GM12878 (cell line): ENCODE measurements at regions not wholly inside any gene's neighbourhood (a gene's known extent, or its start where the extent isn't known, plus 50 kb on each side); places are given as distances from the start of the nearest gene placed in this dataset.

Experiments
- ATAC-seq: fragments of 200-7000 bp; cut with Tn5 transposase; 3 replicates; pipeline ENCODE4 v1.9.1; 2020; ENCODE audit warnings: mild to moderate bottlenecking, moderate library complexity
- BruUV-seq: library from RNA; stranded (reverse); fragments of 400-500 nt; replicated peaks from 2 replicates; lab custom pipeline; 2021; lab: Mats Ljungman, UMichigan
- CTCF ChIA-PET: fragments of 300-600 bp; sonication (Branson Sonifier 250); formaldehyde crosslinking; extraction: SDS; loops from one replicate; lab custom pipeline; 2021; ENCODE audit warnings: inconsistent platforms; lab: Yijun Ruan, JAX
- POLR2A ChIA-PET: fragments of 350-600 bp; formaldehyde crosslinking; extraction: SDS; loops from one replicate; lab custom pipeline; 2021; ENCODE audit warnings: inconsistent platforms; lab: Charles Lee
- RAD21 ChIA-PET: fragments of 300-600 bp; sonication (Branson Sonifier 250); formaldehyde crosslinking; loops from one replicate; lab custom pipeline; 2023; ENCODE audit warnings: antibody characterized with exemption; ENCODE audit not compliant: unreplicated experiment; lab: Charles Lee
- SMC1A ChIA-PET: fragments of 300-600 bp; sonication (Branson Sonifier 250); formaldehyde crosslinking; loops from one replicate; lab custom pipeline; 2023; ENCODE audit not compliant: unreplicated experiment, uncharacterized antibody; lab: Charles Lee
- DNase-seq: peaks from one replicate; pipeline ENCODE4 v3.0.0-alpha.2; 2011; ENCODE audit warnings: low read depth, low spot score
- FAIRE-seq: peaks from 3 replicates; lab custom pipeline; 2011; peaks lifted over from hg19 to GRCh38; lab: Jason Lieb, UNC
- H2AFZ ChIP-seq: 2 replicates; pipeline ENCODE4 v1.6.0; 2011; ENCODE audit warnings: low read depth, low read length, control low read depth; ENCODE audit not compliant: control insufficient read depth
- H3K27ac ChIP-seq: 2 replicates; pipeline ENCODE4 v1.5.1; 2011; ENCODE audit warnings: control low read depth; ENCODE audit not compliant: control insufficient read depth, insufficient read depth
- H3K27me3 ChIP-seq, 2 experiments: replicated peaks in 1 of 2; 2 replicates each; pipeline versions ENCODE4 v1.6.0 to v1.6.1; 2011; ENCODE audit warnings: low read length in 1 of 2; ENCODE audit not compliant: control insufficient read depth in 2 of 2, insufficient read depth in 2 of 2
- H3K36me3 ChIP-seq, 2 experiments: 2 replicates each; pipeline ENCODE4 v1.5.1; 2011; ENCODE audit warnings: low read length in 1 of 2; ENCODE audit not compliant: control insufficient read depth in 2 of 2, insufficient read depth in 2 of 2
- H3K4me1 ChIP-seq: 2 replicates; pipeline ENCODE4 v1.6.1; 2011; ENCODE audit warnings: mild to moderate bottlenecking, low read length, moderate library complexity, mixed read lengths; ENCODE audit not compliant: control insufficient read depth, insufficient read depth
- H3K4me2 ChIP-seq: 2 replicates; pipeline ENCODE4 v1.6.0; 2011; ENCODE audit warnings: control low read depth; ENCODE audit not compliant: control insufficient read depth, insufficient read depth
- H3K4me3 ChIP-seq: fragments of 200-600 bp; sonication (generic); 2 replicates; pipeline ENCODE4 v1.5.1; 2016
- H3K79me2 ChIP-seq: 2 replicates; pipeline ENCODE4 v1.6.0; 2011; ENCODE audit warnings: low read length; ENCODE audit not compliant: control insufficient read depth, insufficient read depth
- H3K9ac ChIP-seq: 2 replicates; pipeline ENCODE4 v1.8.0; 2011; ENCODE audit warnings: low read length, control low read depth, mixed read lengths; ENCODE audit not compliant: control insufficient read depth, insufficient read depth
- H3K9me3 ChIP-seq: replicated peaks from 3 replicates; pipeline ENCODE4 v1.5.1; 2011; ENCODE audit warnings: mild to moderate bottlenecking, low read length; ENCODE audit not compliant: control insufficient read depth, insufficient read depth
- H4K20me1 ChIP-seq: 2 replicates; pipeline ENCODE4 v1.6.0; 2011; ENCODE audit not compliant: control insufficient read depth, insufficient read depth
- CBX5 ChIP-seq: sonication (generic); IDR thresholded peaks from 2 replicates; pipeline ENCODE4 v1.6.1; 2016; ENCODE audit warnings: low read depth, moderate library complexity, mild to moderate bottlenecking, inconsistent platforms
- CEBPB ChIP-seq, 2 experiments: fragments of 150-350 bp in 1 of 2; IDR thresholded peaks; 2 replicates each; pipeline ENCODE4 v1.6.1; 2012 to 2014; ENCODE audit warnings: low read depth in 2 of 2, low read length in 2 of 2, borderline replicate concordance in 1 of 2, inconsistent platforms in 1 of 2
- ETV6 ChIP-seq, 2 experiments: fragments of 450-650 bp in 1 of 2; IDR thresholded peaks in 1 of 2; conservative IDR thresholded peaks in 1 of 2; 2 replicates each; pipeline ENCODE4 v1.6.1; 2014; ENCODE audit warnings: antibody characterized with exemption in 1 of 2, borderline replicate concordance in 1 of 2, low read depth in 1 of 2, mild to moderate bottlenecking in 1 of 2, moderate library complexity in 1 of 2
- NR2C2 ChIP-seq: IDR thresholded peaks from 2 replicates; pipeline ENCODE4 v1.6.1; 2011; ENCODE audit warnings: borderline replicate concordance, low read depth; ENCODE audit not compliant: control insufficient read depth, insufficient read length
- YBX1 ChIP-seq: fragments of 450-650 bp; IDR thresholded peaks from 2 replicates; pipeline ENCODE4 v1.6.1; 2016; ENCODE audit warnings: antibody characterized with exemption
- ZNF592 ChIP-seq: fragments of 450-650 bp; IDR thresholded peaks from 2 replicates; pipeline ENCODE4 v1.6.1; 2017; ENCODE audit warnings: mild to moderate bottlenecking, moderate library complexity
- WGBS: methylation state at CpG from one replicate; pipeline ENCODE4 v1.1.6; 2016; ENCODE audit warnings: low lambda C conversion rate; ENCODE audit not compliant: insufficient replicate concordance, insufficient coverage; ENCODE audit errors: missing lambda C conversion rate; 5-methylcytosine and 5-hydroxymethylcytosine counted together
- in situ Hi-C: fragments of 300-500 bp; cut with MboI; formaldehyde crosslinking; loops from 9 replicates; pipeline ENCODE4 v1.14.3; 2018; ENCODE audit warnings: mixed read lengths
- intact Hi-C: fragments of 100-400 bp; cut with micrococcal nuclease; formaldehyde crosslinking; loops from one replicate; pipeline ENCODE4 v1.14.2; 2022; ENCODE audit not compliant: unreplicated experiment
- TF ChIP-seq, protein P1 (sequence below): IDR thresholded peaks from 2 replicates; pipeline ENCODE4 v1.6.1; 2012; ENCODE audit warnings: mild to moderate bottlenecking, low read depth, low read length

DNA sequence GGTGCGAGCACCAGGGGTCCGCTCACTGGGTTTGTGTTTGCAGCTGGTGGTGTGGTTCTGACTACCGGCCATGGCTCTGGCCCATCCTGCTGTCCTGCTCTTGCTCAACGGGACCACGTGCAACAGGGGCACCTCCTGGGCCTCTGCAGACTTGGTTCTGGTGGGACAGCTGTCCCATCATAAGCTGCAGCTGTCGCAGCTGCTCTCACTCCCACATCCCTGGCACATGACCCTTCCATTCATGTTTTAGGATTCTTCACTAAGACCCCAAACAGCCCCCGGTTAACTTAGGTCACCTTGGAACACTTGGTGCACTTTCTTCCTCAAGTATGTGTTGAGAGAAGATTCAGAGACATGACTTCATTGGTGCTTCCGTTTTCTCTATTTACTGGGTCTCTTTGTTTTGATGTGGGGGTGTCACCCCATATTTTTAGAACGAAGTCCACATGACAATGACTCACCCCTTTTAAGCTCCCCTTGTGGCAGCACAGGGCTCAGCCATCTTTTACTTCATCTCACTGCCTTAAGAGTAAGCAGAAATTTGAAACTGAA, 68.4 kb upstream of the ARHGEF7 start (continued):
- TF ChIP-seq, protein P1, sequence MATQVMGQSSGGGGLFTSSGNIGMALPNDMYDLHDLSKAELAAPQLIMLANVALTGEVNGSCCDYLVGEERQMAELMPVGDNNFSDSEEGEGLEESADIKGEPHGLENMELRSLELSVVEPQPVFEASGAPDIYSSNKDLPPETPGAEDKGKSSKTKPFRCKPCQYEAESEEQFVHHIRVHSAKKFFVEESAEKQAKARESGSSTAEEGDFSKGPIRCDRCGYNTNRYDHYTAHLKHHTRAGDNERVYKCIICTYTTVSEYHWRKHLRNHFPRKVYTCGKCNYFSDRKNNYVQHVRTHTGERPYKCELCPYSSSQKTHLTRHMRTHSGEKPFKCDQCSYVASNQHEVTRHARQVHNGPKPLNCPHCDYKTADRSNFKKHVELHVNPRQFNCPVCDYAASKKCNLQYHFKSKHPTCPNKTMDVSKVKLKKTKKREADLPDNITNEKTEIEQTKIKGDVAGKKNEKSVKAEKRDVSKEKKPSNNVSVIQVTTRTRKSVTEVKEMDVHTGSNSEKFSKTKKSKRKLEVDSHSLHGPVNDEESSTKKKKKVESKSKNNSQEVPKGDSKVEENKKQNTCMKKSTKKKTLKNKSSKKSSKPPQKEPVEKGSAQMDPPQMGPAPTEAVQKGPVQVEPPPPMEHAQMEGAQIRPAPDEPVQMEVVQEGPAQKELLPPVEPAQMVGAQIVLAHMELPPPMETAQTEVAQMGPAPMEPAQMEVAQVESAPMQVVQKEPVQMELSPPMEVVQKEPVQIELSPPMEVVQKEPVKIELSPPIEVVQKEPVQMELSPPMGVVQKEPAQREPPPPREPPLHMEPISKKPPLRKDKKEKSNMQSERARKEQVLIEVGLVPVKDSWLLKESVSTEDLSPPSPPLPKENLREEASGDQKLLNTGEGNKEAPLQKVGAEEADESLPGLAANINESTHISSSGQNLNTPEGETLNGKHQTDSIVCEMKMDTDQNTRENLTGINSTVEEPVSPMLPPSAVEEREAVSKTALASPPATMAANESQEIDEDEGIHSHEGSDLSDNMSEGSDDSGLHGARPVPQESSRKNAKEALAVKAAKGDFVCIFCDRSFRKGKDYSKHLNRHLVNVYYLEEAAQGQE: no peak
- TF ChIP-seq CBX5 (no peak), CEBPB (IDR thresholded peaks at IDR 0.05; ENCODE audit: borderline replicate concordance in 1 of 2, low read depth in 2 of 2, low read length in 2 of 2) (no peak), NR2C2 (no peak)

- in situ Hi-C loops: loop anchor here (5.0 to 10.0 kb wide), 2 partner anchors 123 to 450 kb away; no protein-coding TSS in a partner anchor
- H3K9ac ChIP-seq: no peak overlapping the region
- no peaks in the 10 kb centered on the region for H3K27me3 ChIP-seq
- TF ChIP-seq ZNF592 (no peak), ETV6 (conservative IDR thresholded peaks at IDR 0.05 in 1 of 2, IDR thresholded peaks at IDR 0.05 in 1 of 2; ENCODE audit: borderline replicate concordance in 1 of 2, low read depth in 1 of 2) (no peak), YBX1 (no peak)
- SMC1A ChIA-PET: interaction anchor here (0.9 to 5.5 kb wide), 2 partner anchors 82 to 101 kb away, joined by 3 to 28 read pairs; no protein-coding TSS in a partner anchor
- intact Hi-C loops: loop anchor here (5.0 to 10.0 kb wide), 2 partner anchors 453 to 570 kb away; no protein-coding TSS in a partner anchor
- 66% methylated on average over 10 of the region's 10 CpGs for WGBS
- H2AFZ ChIP-seq: no peak overlapping the region
- no peak for FAIRE-seq
- no peak overlapping the region for H3K27ac ChIP-seq
- POLR2A ChIA-PET: no interaction called here
- no peaks in the 10 kb centered on the region for H3K9me3 ChIP-seq
- no peak overlapping the region for H3K4me3 ChIP-seq
- CTCF ChIA-PET: no interaction called here
- RAD21 ChIA-PET: interaction anchor here (2.1 to 6.1 kb wide), 2 partner anchors 23 to 102 kb away, joined by 9 to 40 read pairs; no protein-coding TSS in a partner anchor
- no TSS peak for BruUV-seq
- H4K20me1 ChIP-seq: no peaks in the 10 kb centered on the region
- peaks cover 12% of the 10 kb centered on the region for H3K4me1 ChIP-seq
- DNase-seq: no peak
- no peaks in the 10 kb centered on the region for H3K79me2 ChIP-seq
- H3K36me3 ChIP-seq: no peaks in the 10 kb centered on the region
- ATAC-seq: no peak
- H3K4me2 ChIP-seq: no peak overlapping the region
Measured at GRCh38 chr13:111045170-111045569, 69.9 kb upstream of the ARHGEF7 start.
